ENCODE measurements at regions not wholly inside any gene's neighbourhood (a gene's known extent, or its start where the extent isn't known, plus 50 kb on each side); places are given as distances from the start of the nearest gene placed in this dataset.

DNA sequence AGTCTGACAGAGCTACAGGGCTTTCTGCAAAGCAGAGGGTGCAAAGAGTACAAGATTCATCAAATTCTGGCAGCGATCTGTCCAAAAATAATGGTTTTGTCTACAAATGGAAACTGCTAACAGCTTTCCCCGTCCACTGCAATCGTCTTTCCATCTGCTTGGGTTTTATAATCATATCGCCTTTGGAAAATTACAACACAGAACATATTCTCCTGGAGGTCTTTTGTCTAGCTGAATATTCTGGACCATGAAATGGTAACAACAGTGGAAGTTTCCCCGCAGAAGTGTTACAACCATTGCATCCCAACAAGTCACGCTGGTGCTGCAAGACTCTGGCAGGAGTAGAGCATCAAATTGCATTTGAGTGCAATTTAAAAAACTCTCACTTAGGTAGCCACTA lies 101.2 kb upstream of the BOD1L1 start:
- TF ChIP-seq YY1 (IDR thresholded peaks at IDR 0.05; ENCODE audit: insufficient read depth, insufficient read length) (no peak), ZNF274 (IDR thresholded peaks at IDR 0.05; ENCODE audit: low read depth, low read length) (no peak), SUZ12 (IDR thresholded peaks at IDR 0.05; ENCODE audit: extremely low read depth, insufficient read depth, insufficient read length) (no peak)

All from NT2/D1 (cell line).